ENCODE measurements at regions not wholly inside any gene's neighbourhood (a gene's known extent, or its start where the extent isn't known, plus 50 kb on each side); places are given as distances from the start of the nearest gene placed in this dataset.

GRCh38 chr1:30514945-30515344 is 208.4 kb downstream of the MATN1 start:
- no peak for TF ChIP-seq CTCF (IDR thresholded peaks at IDR 0.05)
- no peak for TF ChIP-seq POLR2A (IDR thresholded peaks at IDR 0.05)

Data from ovary (tissue), 3 donors.